ENCODE measurements at regions not wholly inside any gene's neighbourhood (a gene's known extent, or its start where the extent isn't known, plus 50 kb on each side); places are given as distances from the start of the nearest gene placed in this dataset.

DNA sequence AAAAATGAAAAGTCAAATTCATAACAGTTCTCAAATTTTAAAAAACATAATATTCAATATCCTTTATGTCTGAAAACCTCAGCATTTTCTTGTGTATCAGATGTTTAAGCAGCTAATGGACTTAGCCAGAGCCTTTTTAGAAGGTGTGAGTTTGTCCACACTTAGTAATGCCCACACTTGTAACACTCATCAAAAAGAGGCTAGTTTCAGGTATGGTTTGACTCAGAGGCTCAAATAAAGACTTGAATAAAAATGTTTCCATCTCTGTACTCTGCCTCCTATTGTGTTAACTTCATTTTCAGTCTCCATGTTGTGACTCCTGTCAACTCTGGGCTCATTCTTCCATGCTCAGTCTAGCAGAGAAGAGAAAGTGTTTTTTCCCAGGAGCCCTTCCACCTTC lies 311.6 kb downstream of the IRS1 start:
- no peaks in the 10 kb centered on the region for H3K36me3 Mint-ChIP-seq (ENCODE audit: unreplicated experiment)
- no peak overlapping the region for H3K27ac Mint-ChIP-seq (ENCODE audit: unreplicated experiment)
- DNase-seq (ENCODE audit: extremely low spot score, unreplicated experiment): no peak
- H3K4me1 Mint-ChIP-seq (ENCODE audit: unreplicated experiment): peaks cover 32% of the 10 kb centered on the region
- TF ChIP-seq, protein P1, sequence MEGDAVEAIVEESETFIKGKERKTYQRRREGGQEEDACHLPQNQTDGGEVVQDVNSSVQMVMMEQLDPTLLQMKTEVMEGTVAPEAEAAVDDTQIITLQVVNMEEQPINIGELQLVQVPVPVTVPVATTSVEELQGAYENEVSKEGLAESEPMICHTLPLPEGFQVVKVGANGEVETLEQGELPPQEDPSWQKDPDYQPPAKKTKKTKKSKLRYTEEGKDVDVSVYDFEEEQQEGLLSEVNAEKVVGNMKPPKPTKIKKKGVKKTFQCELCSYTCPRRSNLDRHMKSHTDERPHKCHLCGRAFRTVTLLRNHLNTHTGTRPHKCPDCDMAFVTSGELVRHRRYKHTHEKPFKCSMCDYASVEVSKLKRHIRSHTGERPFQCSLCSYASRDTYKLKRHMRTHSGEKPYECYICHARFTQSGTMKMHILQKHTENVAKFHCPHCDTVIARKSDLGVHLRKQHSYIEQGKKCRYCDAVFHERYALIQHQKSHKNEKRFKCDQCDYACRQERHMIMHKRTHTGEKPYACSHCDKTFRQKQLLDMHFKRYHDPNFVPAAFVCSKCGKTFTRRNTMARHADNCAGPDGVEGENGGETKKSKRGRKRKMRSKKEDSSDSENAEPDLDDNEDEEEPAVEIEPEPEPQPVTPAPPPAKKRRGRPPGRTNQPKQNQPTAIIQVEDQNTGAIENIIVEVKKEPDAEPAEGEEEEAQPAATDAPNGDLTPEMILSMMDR (IDR thresholded peaks at IDR 0.05): no peak
- H3K9me3 Mint-ChIP-seq (ENCODE audit: unreplicated experiment): no peaks in the 10 kb centered on the region
- no peaks in the 10 kb centered on the region for H3K27me3 Mint-ChIP-seq (ENCODE audit: unreplicated experiment)
- H3K4me3 Mint-ChIP-seq (ENCODE audit: unreplicated experiment): no peak overlapping the region

DNA sequence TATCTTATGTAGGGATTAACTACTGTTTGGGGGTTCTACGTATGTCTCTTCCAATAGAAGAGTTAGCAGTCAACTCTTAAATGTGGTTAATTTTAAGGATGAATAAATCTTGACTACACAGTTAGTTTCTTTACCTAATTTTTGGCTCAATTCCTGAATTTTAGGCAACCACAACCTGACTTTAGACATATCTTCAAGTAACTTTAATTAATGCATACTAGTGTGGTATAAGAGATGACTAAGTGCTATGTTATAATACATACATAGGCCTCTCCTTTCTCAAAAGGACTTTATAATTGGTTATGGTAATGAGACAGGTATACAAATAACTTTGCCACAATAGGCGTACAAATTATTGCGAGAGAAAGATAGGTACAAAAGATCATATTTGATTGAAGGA lies 312.0 kb downstream of the IRS1 start:
- Mint-ChIP-seq H3K36me3 (ENCODE audit: unreplicated experiment) (no peaks in the 10 kb centered on the region), H3K27me3 (ENCODE audit: unreplicated experiment) (no peaks in the 10 kb centered on the region), H3K4me3 (ENCODE audit: unreplicated experiment) (no peak overlapping the region), H3K27ac (ENCODE audit: unreplicated experiment) (no peak overlapping the region), H3K9me3 (ENCODE audit: unreplicated experiment) (no peaks in the 10 kb centered on the region), H3K4me1 (ENCODE audit: unreplicated experiment) (peaks cover 36% of the 10 kb centered on the region)
- TF ChIP-seq, protein P1 (IDR thresholded peaks at IDR 0.05): no peak
- DNase-seq (ENCODE audit: extremely low spot score, unreplicated experiment): no peak

DNA sequence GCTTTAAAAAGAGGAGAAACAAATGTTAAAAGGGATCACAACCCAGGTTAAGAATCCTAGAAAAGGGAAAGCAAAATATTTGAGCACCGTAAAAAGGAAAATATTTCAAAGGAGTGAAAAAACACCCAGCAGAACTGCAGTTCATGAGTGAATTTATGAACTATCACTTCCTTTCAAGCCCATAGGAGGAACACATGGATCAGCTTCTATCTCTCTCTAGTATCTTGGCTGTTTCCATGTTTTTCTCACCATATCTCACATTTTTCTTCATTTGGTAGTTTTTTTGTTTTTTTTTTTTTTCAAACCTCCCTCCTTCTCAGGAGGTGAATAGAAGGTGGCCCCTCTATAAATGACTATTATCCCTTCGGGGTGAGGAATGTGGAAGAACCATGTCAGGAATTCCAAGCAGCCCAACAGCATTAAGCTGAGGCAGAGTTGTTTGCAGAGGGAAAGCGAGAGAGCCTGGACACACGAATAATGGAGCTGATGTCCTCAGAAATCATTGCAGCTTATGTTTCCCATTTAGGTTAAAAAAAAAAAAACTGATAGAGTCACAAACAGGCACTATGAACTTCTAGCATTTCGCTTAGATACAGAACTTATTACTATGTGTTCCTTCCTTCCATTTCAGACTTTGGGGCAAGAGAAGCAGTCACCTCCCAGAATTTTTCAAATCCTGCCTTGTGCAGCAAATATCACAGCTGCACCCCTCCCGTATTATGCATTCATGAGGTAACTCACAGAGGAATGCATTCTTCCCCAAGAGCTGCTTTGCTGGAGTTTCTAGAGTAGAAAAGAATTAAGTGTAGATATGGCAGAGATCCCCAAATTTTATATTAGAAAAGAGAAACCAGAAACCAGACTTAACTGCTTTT lies 315.6 kb downstream of the IRS1 start:
- Mint-ChIP-seq H3K36me3 (ENCODE audit: unreplicated experiment) (no peaks in the 10 kb centered on the region), H3K4me1 (ENCODE audit: unreplicated experiment) (peaks cover 26% of the 10 kb centered on the region), H3K27me3 (ENCODE audit: unreplicated experiment) (no peaks in the 10 kb centered on the region), H3K27ac (ENCODE audit: unreplicated experiment) (peak overlapping the region; percentile 78), H3K4me3 (ENCODE audit: unreplicated experiment) (peak overlapping the region; percentile 43), H3K9me3 (ENCODE audit: unreplicated experiment) (no peaks in the 10 kb centered on the region)
- no peak for DNase-seq (ENCODE audit: extremely low spot score, unreplicated experiment)
- TF ChIP-seq, protein P1 (IDR thresholded peaks at IDR 0.05): no peak

DNA sequence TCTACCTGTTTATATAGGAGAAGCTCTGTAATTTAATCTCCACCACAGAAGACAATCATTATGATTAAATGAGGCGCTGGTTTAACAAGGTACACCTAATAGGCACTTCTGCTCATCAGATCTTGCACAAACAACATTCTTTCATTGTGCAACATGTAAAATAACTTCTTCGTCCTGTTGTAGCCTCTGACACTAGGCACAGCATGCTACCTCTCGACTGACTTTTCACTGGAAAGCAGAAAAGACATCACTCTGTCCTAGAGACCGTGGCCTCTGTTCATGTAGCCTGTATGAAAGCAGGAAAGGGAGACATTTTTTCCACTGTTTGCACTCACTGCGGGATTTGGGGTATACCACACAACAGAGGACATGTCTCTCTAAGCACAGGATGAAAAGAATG lies 316.5 kb downstream of the IRS1 start:
- H3K4me1 Mint-ChIP-seq (ENCODE audit: unreplicated experiment): peaks cover 34% of the 10 kb centered on the region
- no peaks in the 10 kb centered on the region for H3K36me3 Mint-ChIP-seq (ENCODE audit: unreplicated experiment)
- no peak for DNase-seq (ENCODE audit: extremely low spot score, unreplicated experiment)
- peak overlapping the region; percentile 78 for H3K27ac Mint-ChIP-seq (ENCODE audit: unreplicated experiment)
- H3K27me3 Mint-ChIP-seq (ENCODE audit: unreplicated experiment): no peaks in the 10 kb centered on the region
- H3K4me3 Mint-ChIP-seq (ENCODE audit: unreplicated experiment): no peak overlapping the region
- TF ChIP-seq, protein P1 (IDR thresholded peaks at IDR 0.05): no peak
- no peaks in the 10 kb centered on the region for H3K9me3 Mint-ChIP-seq (ENCODE audit: unreplicated experiment)

DNA sequence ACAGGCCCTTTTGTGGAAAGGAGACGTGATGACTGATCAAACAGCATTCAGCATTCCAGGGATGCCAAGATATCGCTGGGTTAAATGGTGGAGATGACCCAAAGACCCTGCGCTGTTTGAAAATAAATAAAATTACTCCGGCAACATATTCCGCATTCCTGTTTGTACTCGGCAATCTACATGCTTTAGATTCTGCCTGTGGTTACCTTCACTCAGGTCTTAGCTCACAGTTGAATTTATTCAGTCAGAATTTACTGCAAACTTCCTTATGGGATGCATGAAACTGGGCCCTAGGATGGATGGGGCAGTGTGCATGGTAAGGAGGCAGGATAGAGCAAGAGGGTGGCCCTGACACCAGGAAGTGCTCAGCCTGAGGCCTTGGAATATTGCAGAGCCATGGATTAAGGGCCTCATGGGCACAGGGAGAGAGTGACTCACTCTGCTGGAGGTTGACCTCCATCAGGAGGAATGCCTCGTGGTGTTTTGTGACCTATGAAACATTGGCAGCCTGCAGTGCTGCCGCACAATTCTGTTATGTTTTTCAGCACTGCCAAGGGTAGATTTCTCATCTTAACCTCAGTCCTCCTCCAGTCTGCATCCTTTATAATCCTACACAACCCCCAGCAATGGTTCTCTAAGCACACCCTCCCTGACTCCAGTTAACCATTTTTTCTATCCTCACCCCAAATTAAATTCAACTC lies 321.4 kb downstream of the IRS1 start:
- Mint-ChIP-seq H3K27ac (ENCODE audit: unreplicated experiment) (peak overlapping the region; percentile 81), H3K36me3 (ENCODE audit: unreplicated experiment) (no peaks in the 10 kb centered on the region), H3K9me3 (ENCODE audit: unreplicated experiment) (peaks cover 16% of the 10 kb centered on the region), H3K4me1 (ENCODE audit: unreplicated experiment) (peaks cover 46% of the 10 kb centered on the region), H3K4me3 (ENCODE audit: unreplicated experiment) (no peak overlapping the region), H3K27me3 (ENCODE audit: unreplicated experiment) (no peaks in the 10 kb centered on the region)
- no peak for DNase-seq (ENCODE audit: extremely low spot score, unreplicated experiment)
- TF ChIP-seq, protein P1 (IDR thresholded peaks at IDR 0.05): no peak

Measured in osteocyte (in vitro differentiated cells).